Astrocyte of the cerebellum (primary cell): ENCODE measurements at regions not wholly inside any gene's neighbourhood (a gene's known extent, or its start where the extent isn't known, plus 50 kb on each side); places are given as distances from the start of the nearest gene placed in this dataset.
A peak's percentile ranks its signal among the peaks of the same experiment; 100 is the strongest.

Source experiments
- DNase-seq: peaks from one replicate; pipeline ENCODE4 v3.0.0-alpha.2; 2011; ENCODE audit warnings: low read depth
- H3K4me3 ChIP-seq: 2 replicates; pipeline ENCODE4 v1.5.1; 2011; ENCODE audit warnings: mild to moderate bottlenecking, low read depth, low read length, moderate library complexity
- CTCF ChIP-seq: IDR thresholded peaks from 2 replicates; pipeline ENCODE4 v1.5.1; 2012; ENCODE audit warnings: low read length, low read depth, moderate library complexity, mild to moderate bottlenecking; ENCODE audit errors: missing control alignments
- in situ Hi-C: cut with HindIII; loops from 2 replicates; pipeline ENCODE4 v1.10.0; 2017; ENCODE audit warnings: low sequenced_read_pairs

- in situ Hi-C loops = no loop called here
- TF ChIP-seq CTCF = no peak
- DNase-seq = no peak
- no peak overlapping the region for H3K4me3 ChIP-seq
Observed at GRCh38 chr14:71309756-71310155, 402.5 kb downstream of the PCNX1 start.

- in situ Hi-C loops = no loop called here
- TF ChIP-seq CTCF = no peak
Observed at GRCh38 chr14:71311061-71311460, 403.8 kb downstream of the PCNX1 start.

GRCh38 chr14:71314717-71315116 is 407.5 kb downstream of the PCNX1 start:
- TF ChIP-seq CTCF = no peak
- no peak for DNase-seq
- in situ Hi-C loops = no loop called here
- H3K4me3 ChIP-seq = no peak overlapping the region

More at GRCh38 chr14:71311061-71311460, 403.8 kb downstream of the PCNX1 start:
- H3K4me3 ChIP-seq = no peak overlapping the region
- DNase-seq = no peak

- in situ Hi-C loops = no loop called here
Observed at GRCh38 chr14:71317385-71318096, 410.3 kb downstream of the PCNX1 start.

GRCh38 chr14:71318097-71318459 is 410.8 kb downstream of the PCNX1 start:
- H3K4me3 ChIP-seq = no peak overlapping the region
- no peak for DNase-seq
- TF ChIP-seq CTCF = no peak
- in situ Hi-C loops = no loop called here

More at GRCh38 chr14:71317385-71318096, 410.3 kb downstream of the PCNX1 start:
- no peak overlapping the region for H3K4me3 ChIP-seq
- no peak for TF ChIP-seq CTCF
- DNase-seq = no peak

GRCh38 chr14:71319666-71320065 is 412.4 kb downstream of the PCNX1 start:
- TF ChIP-seq CTCF = no peak
- DNase-seq = no peak
- in situ Hi-C loops = no loop called here
- H3K4me3 ChIP-seq = peak overlapping the region; percentile 94
